ENCODE measurements at regions not wholly inside any gene's neighbourhood (a gene's known extent, or its start where the extent isn't known, plus 50 kb on each side); places are given as distances from the start of the nearest gene placed in this dataset.

DNA sequence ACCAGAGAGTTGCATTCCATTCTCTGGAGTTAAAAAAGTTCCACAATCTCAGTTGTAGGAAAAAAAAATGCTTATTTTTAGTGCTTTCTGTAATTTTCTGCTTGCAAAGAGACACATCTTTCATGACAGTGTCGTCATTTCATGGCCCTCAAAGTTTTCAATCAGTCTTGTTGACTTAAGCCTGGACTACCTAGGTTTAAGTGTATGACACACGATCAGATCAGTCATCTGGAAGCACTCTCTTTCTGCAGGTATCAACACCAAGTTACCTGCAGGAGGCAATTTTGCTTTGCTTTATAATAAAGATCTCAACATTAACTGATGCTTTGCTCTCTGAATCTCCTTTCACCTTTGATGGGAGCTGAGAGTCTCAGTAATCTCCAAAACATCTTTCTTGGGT lies 251.6 kb downstream of the BCAT1 start:
- CTCF ChIA-PET, result no interaction called here
- Mint-ChIP-seq H3K4me1 (peaks cover 30% of the 10 kb centered on the region), H3K27ac (no peak overlapping the region), H3K4me3 (no peak overlapping the region), H3K27me3 (ENCODE audit: low read depth) (no peaks in the 10 kb centered on the region), H3K9me3 (peaks cover 16% of the 10 kb centered on the region), H3K36me3 (peaks cover 11% of the 10 kb centered on the region)
- ATAC-seq (no peak), DNase-seq (ENCODE audit: low spot score) (no peak)
- TF ChIP-seq RORB (CRISPR knock-in tag; IDR thresholded peaks at IDR 0.05), result no peak
- TF ChIP-seq, protein P1, sequence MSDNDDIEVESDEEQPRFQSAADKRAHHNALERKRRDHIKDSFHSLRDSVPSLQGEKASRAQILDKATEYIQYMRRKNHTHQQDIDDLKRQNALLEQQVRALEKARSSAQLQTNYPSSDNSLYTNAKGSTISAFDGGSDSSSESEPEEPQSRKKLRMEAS (CRISPR knock-in tag; IDR thresholded peaks at IDR 0.05), result no peak
- TF ChIP-seq SP1 (CRISPR knock-in tag; conservative IDR thresholded peaks at IDR 0.05), result no peak
- no peak for TF ChIP-seq FOXJ3 (CRISPR knock-in tag; IDR thresholded peaks at IDR 0.05; ENCODE audit: borderline replicate concordance)
- TF ChIP-seq JAZF1 (CRISPR knock-in tag; IDR thresholded peaks at IDR 0.05), result no peak
- no peak for TF ChIP-seq ATF1 (CRISPR knock-in tag; IDR thresholded peaks at IDR 0.05)
- TF ChIP-seq, protein P2, sequence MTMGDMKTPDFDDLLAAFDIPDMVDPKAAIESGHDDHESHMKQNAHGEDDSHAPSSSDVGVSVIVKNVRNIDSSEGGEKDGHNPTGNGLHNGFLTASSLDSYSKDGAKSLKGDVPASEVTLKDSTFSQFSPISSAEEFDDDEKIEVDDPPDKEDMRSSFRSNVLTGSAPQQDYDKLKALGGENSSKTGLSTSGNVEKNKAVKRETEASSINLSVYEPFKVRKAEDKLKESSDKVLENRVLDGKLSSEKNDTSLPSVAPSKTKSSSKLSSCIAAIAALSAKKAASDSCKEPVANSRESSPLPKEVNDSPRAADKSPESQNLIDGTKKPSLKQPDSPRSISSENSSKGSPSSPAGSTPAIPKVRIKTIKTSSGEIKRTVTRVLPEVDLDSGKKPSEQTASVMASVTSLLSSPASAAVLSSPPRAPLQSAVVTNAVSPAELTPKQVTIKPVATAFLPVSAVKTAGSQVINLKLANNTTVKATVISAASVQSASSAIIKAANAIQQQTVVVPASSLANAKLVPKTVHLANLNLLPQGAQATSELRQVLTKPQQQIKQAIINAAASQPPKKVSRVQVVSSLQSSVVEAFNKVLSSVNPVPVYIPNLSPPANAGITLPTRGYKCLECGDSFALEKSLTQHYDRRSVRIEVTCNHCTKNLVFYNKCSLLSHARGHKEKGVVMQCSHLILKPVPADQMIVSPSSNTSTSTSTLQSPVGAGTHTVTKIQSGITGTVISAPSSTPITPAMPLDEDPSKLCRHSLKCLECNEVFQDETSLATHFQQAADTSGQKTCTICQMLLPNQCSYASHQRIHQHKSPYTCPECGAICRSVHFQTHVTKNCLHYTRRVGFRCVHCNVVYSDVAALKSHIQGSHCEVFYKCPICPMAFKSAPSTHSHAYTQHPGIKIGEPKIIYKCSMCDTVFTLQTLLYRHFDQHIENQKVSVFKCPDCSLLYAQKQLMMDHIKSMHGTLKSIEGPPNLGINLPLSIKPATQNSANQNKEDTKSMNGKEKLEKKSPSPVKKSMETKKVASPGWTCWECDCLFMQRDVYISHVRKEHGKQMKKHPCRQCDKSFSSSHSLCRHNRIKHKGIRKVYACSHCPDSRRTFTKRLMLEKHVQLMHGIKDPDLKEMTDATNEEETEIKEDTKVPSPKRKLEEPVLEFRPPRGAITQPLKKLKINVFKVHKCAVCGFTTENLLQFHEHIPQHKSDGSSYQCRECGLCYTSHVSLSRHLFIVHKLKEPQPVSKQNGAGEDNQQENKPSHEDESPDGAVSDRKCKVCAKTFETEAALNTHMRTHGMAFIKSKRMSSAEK (CRISPR knock-in tag; IDR thresholded peaks at IDR 0.05; ENCODE audit: borderline replicate concordance), result no peak
- TF ChIP-seq SMAD3 (CRISPR knock-in tag; IDR thresholded peaks at IDR 0.05; ENCODE audit: borderline replicate concordance), result no peak
- TF ChIP-seq, protein P3, sequence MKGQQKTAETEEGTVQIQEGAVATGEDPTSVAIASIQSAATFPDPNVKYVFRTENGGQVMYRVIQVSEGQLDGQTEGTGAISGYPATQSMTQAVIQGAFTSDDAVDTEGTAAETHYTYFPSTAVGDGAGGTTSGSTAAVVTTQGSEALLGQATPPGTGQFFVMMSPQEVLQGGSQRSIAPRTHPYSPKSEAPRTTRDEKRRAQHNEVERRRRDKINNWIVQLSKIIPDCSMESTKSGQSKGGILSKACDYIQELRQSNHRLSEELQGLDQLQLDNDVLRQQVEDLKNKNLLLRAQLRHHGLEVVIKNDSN (CRISPR knock-in tag; IDR thresholded peaks at IDR 0.05), result no peak
- TF ChIP-seq ZNF219 (CRISPR knock-in tag; IDR thresholded peaks at IDR 0.05; ENCODE audit: borderline replicate concordance), result no peak
- no peak for TF ChIP-seq ETV6 (CRISPR knock-in tag; IDR thresholded peaks at IDR 0.05)
- TF ChIP-seq SMAD4 (CRISPR knock-in tag; IDR thresholded peaks at IDR 0.05), result no peak
- TF ChIP-seq, protein P4, sequence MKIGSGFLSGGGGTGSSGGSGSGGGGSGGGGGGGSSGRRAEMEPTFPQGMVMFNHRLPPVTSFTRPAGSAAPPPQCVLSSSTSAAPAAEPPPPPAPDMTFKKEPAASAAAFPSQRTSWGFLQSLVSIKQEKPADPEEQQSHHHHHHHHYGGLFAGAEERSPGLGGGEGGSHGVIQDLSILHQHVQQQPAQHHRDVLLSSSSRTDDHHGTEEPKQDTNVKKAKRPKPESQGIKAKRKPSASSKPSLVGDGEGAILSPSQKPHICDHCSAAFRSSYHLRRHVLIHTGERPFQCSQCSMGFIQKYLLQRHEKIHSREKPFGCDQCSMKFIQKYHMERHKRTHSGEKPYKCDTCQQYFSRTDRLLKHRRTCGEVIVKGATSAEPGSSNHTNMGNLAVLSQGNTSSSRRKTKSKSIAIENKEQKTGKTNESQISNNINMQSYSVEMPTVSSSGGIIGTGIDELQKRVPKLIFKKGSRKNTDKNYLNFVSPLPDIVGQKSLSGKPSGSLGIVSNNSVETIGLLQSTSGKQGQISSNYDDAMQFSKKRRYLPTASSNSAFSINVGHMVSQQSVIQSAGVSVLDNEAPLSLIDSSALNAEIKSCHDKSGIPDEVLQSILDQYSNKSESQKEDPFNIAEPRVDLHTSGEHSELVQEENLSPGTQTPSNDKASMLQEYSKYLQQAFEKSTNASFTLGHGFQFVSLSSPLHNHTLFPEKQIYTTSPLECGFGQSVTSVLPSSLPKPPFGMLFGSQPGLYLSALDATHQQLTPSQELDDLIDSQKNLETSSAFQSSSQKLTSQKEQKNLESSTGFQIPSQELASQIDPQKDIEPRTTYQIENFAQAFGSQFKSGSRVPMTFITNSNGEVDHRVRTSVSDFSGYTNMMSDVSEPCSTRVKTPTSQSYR (CRISPR knock-in tag; IDR thresholded peaks at IDR 0.05), result no peak
- TF ChIP-seq ZNF671 (CRISPR knock-in tag; IDR thresholded peaks at IDR 0.05), result no peak
- no peak for TF ChIP-seq FOXP1 (CRISPR knock-in tag; IDR thresholded peaks at IDR 0.05; ENCODE audit: borderline replicate concordance)
- TF ChIP-seq ESRRA (CRISPR knock-in tag; IDR thresholded peaks at IDR 0.05; ENCODE audit: borderline replicate concordance), result no peak
- TF ChIP-seq NFYB (CRISPR knock-in tag; conservative IDR thresholded peaks at IDR 0.05; ENCODE audit: low read depth), result no peak
- POLR2A ChIA-PET, result no interaction called here

DNA sequence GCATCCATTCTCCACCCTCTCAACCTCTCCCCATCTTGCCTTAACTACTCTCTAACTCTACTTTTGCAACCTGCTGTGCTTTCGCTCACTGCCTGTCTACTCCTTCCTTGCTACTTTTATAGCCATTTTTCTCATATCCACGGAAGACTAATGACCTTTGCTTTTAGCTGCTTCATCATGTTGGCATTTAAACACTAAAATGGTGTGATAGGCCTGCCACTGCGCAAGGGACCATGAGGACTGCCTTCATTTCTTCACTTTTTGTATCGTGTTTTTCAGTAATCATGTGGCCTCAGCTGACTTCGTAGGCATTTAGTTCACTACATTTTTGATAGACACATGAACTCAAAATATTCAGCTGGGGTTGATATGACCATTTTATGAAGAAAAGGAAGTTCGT lies 252.1 kb downstream of the BCAT1 start:
- ATAC-seq, result no peak
- Mint-ChIP-seq H3K27me3 (ENCODE audit: low read depth) (no peaks in the 10 kb centered on the region), H3K36me3 (peaks cover 11% of the 10 kb centered on the region), H3K27ac (no peak overlapping the region), H3K4me3 (no peak overlapping the region), H3K4me1 (peaks cover 30% of the 10 kb centered on the region), H3K9me3 (peaks cover 16% of the 10 kb centered on the region)
- ChIA-PET CTCF (no interaction called here), POLR2A (no interaction called here)
- no peak for DNase-seq (ENCODE audit: low spot score)
- no peak for TF ChIP-seq ZNF263 (CRISPR knock-in tag; IDR thresholded peaks at IDR 0.05; ENCODE audit: low read depth)
- TF ChIP-seq CBFB (CRISPR knock-in tag; IDR thresholded peaks at IDR 0.05; ENCODE audit: low read depth), result no peak
- TF ChIP-seq JUN (CRISPR knock-in tag; IDR thresholded peaks at IDR 0.05), result no peak
- TF ChIP-seq, protein P5, sequence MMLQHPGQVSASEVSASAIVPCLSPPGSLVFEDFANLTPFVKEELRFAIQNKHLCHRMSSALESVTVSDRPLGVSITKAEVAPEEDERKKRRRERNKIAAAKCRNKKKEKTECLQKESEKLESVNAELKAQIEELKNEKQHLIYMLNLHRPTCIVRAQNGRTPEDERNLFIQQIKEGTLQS (CRISPR knock-in tag; conservative IDR thresholded peaks at IDR 0.05), result no peak
- TF ChIP-seq HMGA2 (CRISPR knock-in tag; IDR thresholded peaks at IDR 0.05), result no peak
- TF ChIP-seq, protein P6, sequence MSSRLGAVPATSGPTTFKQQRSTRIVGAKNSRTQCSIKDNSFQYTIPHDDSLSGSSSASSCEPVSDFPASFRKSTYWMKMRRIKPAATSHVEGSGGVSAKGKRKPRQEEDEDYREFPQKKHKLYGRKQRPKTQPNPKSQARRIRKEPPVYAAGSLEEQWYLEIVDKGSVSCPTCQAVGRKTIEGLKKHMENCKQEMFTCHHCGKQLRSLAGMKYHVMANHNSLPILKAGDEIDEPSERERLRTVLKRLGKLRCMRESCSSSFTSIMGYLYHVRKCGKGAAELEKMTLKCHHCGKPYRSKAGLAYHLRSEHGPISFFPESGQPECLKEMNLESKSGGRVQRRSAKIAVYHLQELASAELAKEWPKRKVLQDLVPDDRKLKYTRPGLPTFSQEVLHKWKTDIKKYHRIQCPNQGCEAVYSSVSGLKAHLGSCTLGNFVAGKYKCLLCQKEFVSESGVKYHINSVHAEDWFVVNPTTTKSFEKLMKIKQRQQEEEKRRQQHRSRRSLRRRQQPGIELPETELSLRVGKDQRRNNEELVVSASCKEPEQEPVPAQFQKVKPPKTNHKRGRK (CRISPR knock-in tag; IDR thresholded peaks at IDR 0.05; ENCODE audit: borderline replicate concordance), result no peak
- TF ChIP-seq, protein P7, sequence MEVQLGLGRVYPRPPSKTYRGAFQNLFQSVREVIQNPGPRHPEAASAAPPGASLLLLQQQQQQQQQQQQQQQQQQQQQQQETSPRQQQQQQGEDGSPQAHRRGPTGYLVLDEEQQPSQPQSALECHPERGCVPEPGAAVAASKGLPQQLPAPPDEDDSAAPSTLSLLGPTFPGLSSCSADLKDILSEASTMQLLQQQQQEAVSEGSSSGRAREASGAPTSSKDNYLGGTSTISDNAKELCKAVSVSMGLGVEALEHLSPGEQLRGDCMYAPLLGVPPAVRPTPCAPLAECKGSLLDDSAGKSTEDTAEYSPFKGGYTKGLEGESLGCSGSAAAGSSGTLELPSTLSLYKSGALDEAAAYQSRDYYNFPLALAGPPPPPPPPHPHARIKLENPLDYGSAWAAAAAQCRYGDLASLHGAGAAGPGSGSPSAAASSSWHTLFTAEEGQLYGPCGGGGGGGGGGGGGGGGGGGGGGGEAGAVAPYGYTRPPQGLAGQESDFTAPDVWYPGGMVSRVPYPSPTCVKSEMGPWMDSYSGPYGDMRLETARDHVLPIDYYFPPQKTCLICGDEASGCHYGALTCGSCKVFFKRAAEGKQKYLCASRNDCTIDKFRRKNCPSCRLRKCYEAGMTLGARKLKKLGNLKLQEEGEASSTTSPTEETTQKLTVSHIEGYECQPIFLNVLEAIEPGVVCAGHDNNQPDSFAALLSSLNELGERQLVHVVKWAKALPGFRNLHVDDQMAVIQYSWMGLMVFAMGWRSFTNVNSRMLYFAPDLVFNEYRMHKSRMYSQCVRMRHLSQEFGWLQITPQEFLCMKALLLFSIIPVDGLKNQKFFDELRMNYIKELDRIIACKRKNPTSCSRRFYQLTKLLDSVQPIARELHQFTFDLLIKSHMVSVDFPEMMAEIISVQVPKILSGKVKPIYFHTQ (CRISPR knock-in tag; IDR thresholded peaks at IDR 0.05), result no peak
- no peak for TF ChIP-seq IRF2 (CRISPR knock-in tag; IDR thresholded peaks at IDR 0.05; ENCODE audit: borderline replicate concordance, low read depth)

All from WTC11 (cell line).